ENCODE measurements at regions not wholly inside any gene's neighbourhood (a gene's known extent, or its start where the extent isn't known, plus 50 kb on each side); places are given as distances from the start of the nearest gene placed in this dataset.
"Not testable (repeated sequence)": the region's sequence is repeated elsewhere in the genome, so short reads cannot be mapped to it uniquely, and the experiment has no call there.

- DNase-seq (no peak), ATAC-seq (ENCODE audit: low read depth in 2 of 2) (no peak)
- Mint-ChIP-seq H3K4me1 (no peaks in the 10 kb centered on the region), H3K9me3 (peaks cover 9 to 28% (median 11%) of the 10 kb centered on the region in 7 donors), H3K27ac (no peak overlapping the region), H3K27me3 (peaks cover 4 to 10% (median 5%) of the 10 kb centered on the region in 3 donors), H3K36me3 (peaks cover 9 to 17% of the 10 kb centered on the region in 2 donors), H3K4me3 (no peak overlapping the region)
These were observed 212.9 kb upstream of the PITRM1 start for GRCh38 chr10:3385487-3385886.

- Mint-ChIP-seq H3K4me1 (no peaks in the 10 kb centered on the region), H3K27me3 (peaks cover 4 to 10% (median 5%) of the 10 kb centered on the region in 3 donors)
These were observed 209.5 kb upstream of the PITRM1 start for GRCh38 chr10:3382092-3382491.

DNA sequence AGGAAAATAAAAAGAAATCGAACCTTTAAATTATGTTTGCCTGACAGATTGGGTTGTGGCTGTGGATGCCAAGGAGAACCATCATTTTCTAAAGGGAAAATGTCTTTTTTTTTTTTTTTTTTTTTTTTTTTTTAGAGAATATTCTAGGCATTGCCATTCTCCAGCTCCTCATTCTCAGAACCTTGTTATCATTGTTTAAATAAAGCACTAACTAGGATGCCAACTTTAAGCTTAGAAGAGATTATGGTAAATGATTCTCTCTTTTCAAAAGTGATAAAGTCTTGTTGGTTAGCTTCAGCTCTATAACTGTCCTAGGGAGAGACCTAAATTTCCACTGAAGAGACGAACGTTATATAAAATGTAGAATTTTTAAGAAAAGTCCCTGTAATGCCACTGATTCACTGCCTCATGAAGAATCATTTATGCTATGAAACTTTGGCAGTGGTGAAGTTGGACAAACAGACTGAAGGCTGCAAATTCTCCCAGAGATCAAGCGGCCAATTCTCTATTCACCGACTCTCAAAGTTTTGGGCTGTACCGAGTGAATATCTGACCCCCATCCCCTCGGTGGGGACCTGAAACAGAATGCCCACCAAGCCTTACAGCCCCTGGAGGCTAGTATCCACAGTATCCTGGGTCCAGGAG, 207.9 kb upstream of the PITRM1 start:
- Mint-ChIP-seq H3K27me3 (peaks cover 4 to 18% (median 6%) of the 10 kb centered on the region in 3 donors), H3K36me3 (peaks cover 9 to 12% of the 10 kb centered on the region in 2 donors), H3K4me1 (no peaks in the 10 kb centered on the region), H3K4me3 (no peak overlapping the region), H3K9me3 (peaks cover 12 to 32% (median 13%) of the 10 kb centered on the region in 7 donors), H3K27ac (no peak overlapping the region)
- no peak for ATAC-seq (ENCODE audit: low read depth in 2 of 2)
- no peak for DNase-seq

More at GRCh38 chr10:3382092-3382491, 209.5 kb upstream of the PITRM1 start:
- no peak for ATAC-seq (ENCODE audit: low read depth in 2 of 2)
- H3K9me3 Mint-ChIP-seq, result peaks cover 13 to 40% (median 14%) of the 10 kb centered on the region in 7 donors
- no peak overlapping the region for H3K4me3 Mint-ChIP-seq
- H3K27ac Mint-ChIP-seq, result no peak overlapping the region
- DNase-seq, result no peak
- H3K36me3 Mint-ChIP-seq, result peaks cover 9 to 17% of the 10 kb centered on the region in 2 donors

DNA sequence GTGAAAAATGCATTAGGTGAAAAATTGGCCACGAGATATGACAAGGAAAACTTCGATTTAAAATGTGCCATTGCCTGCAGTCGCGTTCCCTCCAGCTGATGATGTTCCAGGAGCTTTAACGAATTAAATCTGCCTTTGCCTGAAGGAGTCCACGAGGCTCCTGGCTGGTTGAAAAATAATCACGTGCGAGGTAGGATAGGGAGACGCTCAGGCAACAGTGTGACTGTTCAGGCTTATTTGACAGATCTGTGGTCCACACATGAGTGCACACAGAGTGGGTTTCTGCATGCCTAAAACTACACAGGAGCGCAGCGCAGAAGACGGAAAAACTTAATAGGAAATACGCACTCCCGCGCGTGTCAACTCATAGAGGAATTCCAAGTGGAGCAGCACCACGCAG, 204.0 kb upstream of the PITRM1 start:
- Mint-ChIP-seq H3K4me1 (no peaks in the 10 kb centered on the region), H3K27me3 (peaks cover 4 to 17% (median 6%) of the 10 kb centered on the region in 3 donors), H3K9me3 (peaks cover 3 to 21% (median 4%) of the 10 kb centered on the region in 7 donors), H3K4me3 (no peak overlapping the region), H3K36me3 (no peaks in the 10 kb centered on the region), H3K27ac (no peak overlapping the region)
- ATAC-seq (ENCODE audit: low read depth in 2 of 2) (no peak), DNase-seq (no peak)

DNA sequence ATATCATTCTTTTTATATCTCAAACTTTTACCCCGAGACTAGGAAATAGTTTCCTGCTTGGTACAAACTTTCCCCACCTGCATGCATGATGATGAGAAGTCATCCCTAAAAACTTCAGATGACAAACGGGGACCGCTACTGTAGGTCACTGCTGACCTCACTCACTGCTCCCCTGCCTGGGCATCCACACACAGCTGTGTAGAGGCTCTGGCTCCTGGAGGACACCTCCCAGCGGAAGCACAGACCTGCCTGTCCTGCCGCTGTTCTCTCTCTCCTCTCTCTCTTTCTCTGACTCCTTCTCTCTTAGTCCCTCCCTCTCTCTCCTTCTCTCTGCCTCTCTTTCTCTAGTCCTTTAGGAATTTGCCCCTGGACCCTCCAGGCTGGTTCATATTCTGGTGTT, 202.9 kb upstream of the PITRM1 start:
- Mint-ChIP-seq H3K27ac (no peak overlapping the region), H3K4me3 (no peak overlapping the region), H3K27me3 (peaks cover 0 to 9% (median 6%) of the 10 kb centered on the region in 3 donors), H3K4me1 (no peaks in the 10 kb centered on the region), H3K9me3 (peaks cover 0 to 21% (median 3%) of the 10 kb centered on the region in 7 donors), H3K36me3 (no peaks in the 10 kb centered on the region)
- no peak for DNase-seq
- ATAC-seq (ENCODE audit: low read depth in 2 of 2), result no peak

- Mint-ChIP-seq H3K36me3 (no peaks in the 10 kb centered on the region), H3K27ac (no peak overlapping the region), H3K4me1 (no peaks in the 10 kb centered on the region), H3K4me3 (no peak overlapping the region), H3K9me3 (peaks cover 0 to 15% (median 3%) of the 10 kb centered on the region in 7 donors), H3K27me3 (peaks cover 0 to 9% (median 6%) of the 10 kb centered on the region in 3 donors)
- ATAC-seq (ENCODE audit: low read depth in 2 of 2) (no peak), DNase-seq (no peak)
These were observed 202.3 kb upstream of the PITRM1 start for GRCh38 chr10:3374914-3375313.

GRCh38 chr10:3373374-3374027, 200.9 kb upstream of the PITRM1 start:
- H3K27me3 Mint-ChIP-seq; H3K36me3 Mint-ChIP-seq; H3K27ac Mint-ChIP-seq; H3K9me3 Mint-ChIP-seq; DNase-seq; H3K4me3 Mint-ChIP-seq; ATAC-seq (ENCODE audit: low read depth in 2 of 2); H3K4me1 Mint-ChIP-seq: not testable (repeated sequence)

DNA sequence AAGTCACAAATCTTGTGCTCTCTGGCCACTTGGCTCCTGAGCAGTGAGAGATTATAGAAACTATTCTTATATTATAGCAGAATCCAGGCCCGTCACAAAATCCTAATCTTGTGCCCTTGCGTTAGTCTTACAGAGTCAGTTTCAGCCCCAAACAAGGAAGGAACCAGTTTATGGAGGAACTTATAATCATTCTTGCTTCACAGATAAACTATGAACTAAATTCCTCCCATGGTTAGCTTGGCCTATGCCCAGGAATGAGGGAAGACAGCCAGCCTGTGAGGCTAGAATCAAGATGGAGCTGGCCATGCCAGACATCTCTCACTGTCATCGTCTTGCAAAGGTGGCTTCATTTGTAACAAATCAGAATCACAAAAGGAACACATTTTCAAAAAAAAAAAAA, 199.7 kb upstream of the PITRM1 start:
- peaks cover 5 to 9% (median 6%) of the 10 kb centered on the region in 3 donors for H3K27me3 Mint-ChIP-seq
- ATAC-seq (ENCODE audit: low read depth in 2 of 2), result no peak

GRCh38 chr10:3371624-3372023, 199.0 kb upstream of the PITRM1 start:
- H3K27ac Mint-ChIP-seq; DNase-seq; H3K9me3 Mint-ChIP-seq; H3K4me3 Mint-ChIP-seq; H3K36me3 Mint-ChIP-seq; H3K27me3 Mint-ChIP-seq; H3K4me1 Mint-ChIP-seq; ATAC-seq (ENCODE audit: low read depth in 2 of 2): not testable (repeated sequence)

More for the DNA sequence above, 199.7 kb upstream of the PITRM1 start:
- Mint-ChIP-seq H3K36me3 (no peaks in the 10 kb centered on the region), H3K4me1 (no peaks in the 10 kb centered on the region), H3K4me3 (no peak overlapping the region), H3K27ac (no peak overlapping the region), H3K9me3 (peaks cover 0 to 5% (median 0%) of the 10 kb centered on the region in 7 donors)
- DNase-seq, result no peak

- Mint-ChIP-seq H3K9me3 (peaks cover 1 to 19% (median 6%) of the 10 kb centered on the region in 7 donors), H3K27ac (no peak overlapping the region), H3K4me3 (no peak overlapping the region), H3K4me1 (no peaks in the 10 kb centered on the region), H3K36me3 (no peaks in the 10 kb centered on the region), H3K27me3 (peaks cover 0 to 5% (median 0%) of the 10 kb centered on the region in 3 donors)
- ATAC-seq (ENCODE audit: low read depth in 2 of 2), result no peak
- no peak for DNase-seq
These were observed 194.3 kb upstream of the PITRM1 start for GRCh38 chr10:3366735-3367405.

GRCh38 chr10:3366043-3366442, 193.5 kb upstream of the PITRM1 start:
- H3K9me3 Mint-ChIP-seq, result peaks cover 5 to 23% (median 11%) of the 10 kb centered on the region in 7 donors
- peaks cover 0 to 5% (median 0%) of the 10 kb centered on the region in 3 donors for H3K27me3 Mint-ChIP-seq
- H3K4me3 Mint-ChIP-seq, result no peak overlapping the region
- no peak overlapping the region for H3K27ac Mint-ChIP-seq
- DNase-seq, result no peak
- peaks cover 0 to 6% of the 10 kb centered on the region in 2 donors for H3K36me3 Mint-ChIP-seq
- no peak for ATAC-seq (ENCODE audit: low read depth in 2 of 2)
- H3K4me1 Mint-ChIP-seq, result no peaks in the 10 kb centered on the region

DNA sequence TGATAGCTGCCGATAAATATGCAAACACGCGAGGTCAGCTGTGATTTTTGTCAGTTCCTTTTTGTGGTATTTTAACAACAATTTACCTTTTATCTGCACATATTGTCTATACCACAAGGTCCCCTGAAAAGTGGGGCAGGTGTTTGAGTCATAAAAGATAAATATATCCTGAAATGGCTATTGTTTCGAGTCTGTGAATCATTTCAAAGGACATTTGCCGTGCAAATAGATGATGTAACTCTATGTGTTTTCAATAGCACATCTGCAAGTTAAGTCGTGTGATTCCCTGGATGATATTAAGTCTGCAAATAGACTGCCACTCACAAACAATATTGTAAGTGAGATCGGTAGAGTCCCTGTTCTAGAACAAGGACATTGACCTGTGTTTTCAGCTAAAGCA, 193.0 kb upstream of the PITRM1 start:
- ATAC-seq (ENCODE audit: low read depth in 2 of 2) (no peak), DNase-seq (no peak)
- Mint-ChIP-seq H3K9me3 (peaks cover 6 to 27% (median 15%) of the 10 kb centered on the region in 7 donors), H3K27me3 (peaks cover 0 to 5% (median 0%) of the 10 kb centered on the region in 3 donors), H3K36me3 (peaks cover 0 to 10% of the 10 kb centered on the region in 2 donors), H3K4me1 (no peaks in the 10 kb centered on the region), H3K4me3 (no peak overlapping the region), H3K27ac (no peak overlapping the region)

DNA sequence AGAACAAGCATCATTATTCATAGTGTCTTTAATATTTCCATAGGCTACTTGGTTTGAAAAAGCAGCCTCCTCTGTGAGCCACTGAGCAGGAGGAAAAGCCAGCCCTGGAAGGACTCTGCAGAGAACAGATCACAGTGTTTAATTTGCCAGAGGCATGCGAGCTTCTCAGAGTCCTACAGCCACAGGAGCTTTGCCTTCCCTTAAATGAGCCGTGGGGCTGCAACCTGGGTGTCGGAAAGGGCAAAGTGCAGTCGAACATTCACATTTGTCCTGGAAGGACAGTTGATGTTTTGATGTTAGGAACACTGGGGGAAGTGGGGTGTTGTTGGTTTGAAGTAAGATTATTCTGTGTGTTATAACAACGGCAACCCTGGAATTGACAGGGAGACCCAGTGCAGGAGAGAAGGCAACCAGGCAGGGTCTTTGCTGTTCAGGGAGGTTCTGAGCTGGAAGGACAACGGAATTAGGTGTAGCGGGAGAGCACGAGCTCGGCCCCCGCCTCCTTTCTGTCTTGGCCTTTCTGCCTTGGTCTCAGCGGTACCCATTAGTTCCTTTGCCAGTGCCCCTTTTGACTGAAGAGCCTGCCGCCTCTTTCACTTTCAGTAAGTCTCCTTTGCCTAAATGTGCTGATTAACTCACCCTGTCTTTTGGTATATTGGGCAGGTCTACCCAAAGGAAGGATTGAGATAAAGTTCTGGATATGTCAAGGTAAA, 192.3 kb upstream of the PITRM1 start:
- H3K9me3 Mint-ChIP-seq, result peaks cover 6 to 33% (median 19%) of the 10 kb centered on the region in 7 donors
- H3K27ac Mint-ChIP-seq, result no peak overlapping the region
- DNase-seq (no peak), ATAC-seq (ENCODE audit: low read depth in 2 of 2) (no peak)
- no peaks in the 10 kb centered on the region for H3K4me1 Mint-ChIP-seq
- H3K36me3 Mint-ChIP-seq, result peaks cover 0 to 11% of the 10 kb centered on the region in 2 donors
- peaks cover 0 to 5% (median 0%) of the 10 kb centered on the region in 3 donors for H3K27me3 Mint-ChIP-seq
- H3K4me3 Mint-ChIP-seq, result no peak overlapping the region
